KOPT-K1 (cell line): ENCODE measurements at regions not wholly inside any gene's neighbourhood (a gene's known extent, or its start where the extent isn't known, plus 50 kb on each side); places are given as distances from the start of the nearest gene placed in this dataset.
"Not testable (repeated sequence)": the region's sequence is repeated elsewhere in the genome, so short reads cannot be mapped to it uniquely, and the experiment has no call there.

ENCODE experiments used
- H3K27ac ChIP-seq: fragments of 200-600 bp; sonication (generic); 2 replicates; pipeline ENCODE4 v1.5.1; 2016; ENCODE audit warnings: antibody characterized with exemption, mild to moderate bottlenecking, low read depth, low read length; ENCODE audit not compliant: poor library complexity, severe bottlenecking
- H3K36me3 ChIP-seq: fragments of 200-600 bp; sonication (generic); 2 replicates; pipeline ENCODE4 v1.5.1; 2017; ENCODE audit warnings: antibody characterized with exemption, mild to moderate bottlenecking, low read length, moderate library complexity; ENCODE audit not compliant: insufficient read depth
- H3K9me3 ChIP-seq: fragments of 200-600 bp; sonication (generic); 2 replicates; pipeline ENCODE4 v1.5.1; 2017; ENCODE audit warnings: antibody characterized with exemption, low read length, mild to moderate bottlenecking; ENCODE audit not compliant: insufficient read depth, poor library complexity, severe bottlenecking

GRCh38 chr1:90382161-90382560, 334.9 kb downstream of the BARHL2 start:
- Histone ChIP-seq H3K9me3 (no peaks in the 10 kb centered on the region), H3K27ac (no peak overlapping the region), H3K36me3 (no peaks in the 10 kb centered on the region)

- Histone ChIP-seq H3K36me3 (no peaks in the 10 kb centered on the region), H3K9me3 (no peaks in the 10 kb centered on the region), H3K27ac (no peak overlapping the region)
Measured at GRCh38 chr1:90381598-90381997, 335.5 kb downstream of the BARHL2 start.

GRCh38 chr1:90371448-90371813, 345.7 kb downstream of the BARHL2 start:
- no peaks in the 10 kb centered on the region for H3K36me3 ChIP-seq
- H3K27ac ChIP-seq = no peak overlapping the region
- H3K9me3 ChIP-seq = no peaks in the 10 kb centered on the region

GRCh38 chr1:90370686-90371447, 346.2 kb downstream of the BARHL2 start:
- Histone ChIP-seq H3K36me3 (no peaks in the 10 kb centered on the region), H3K27ac (no peak overlapping the region)

GRCh38 chr1:90362163-90362562, 354.9 kb downstream of the BARHL2 start:
- Histone ChIP-seq H3K9me3 (peaks cover 6% of the 10 kb centered on the region), H3K27ac (no peak overlapping the region), H3K36me3 (no peaks in the 10 kb centered on the region)

More at GRCh38 chr1:90370686-90371447, 346.2 kb downstream of the BARHL2 start:
- H3K9me3 ChIP-seq = no peaks in the 10 kb centered on the region

- no peak overlapping the region for H3K27ac ChIP-seq
- no peaks in the 10 kb centered on the region for H3K36me3 ChIP-seq
- peaks cover 6% of the 10 kb centered on the region for H3K9me3 ChIP-seq
Measured at GRCh38 chr1:90361026-90361425, 356.1 kb downstream of the BARHL2 start.

GRCh38 chr1:90359994-90360393, 357.1 kb downstream of the BARHL2 start:
- peaks cover 2% of the 10 kb centered on the region for H3K9me3 ChIP-seq
- no peaks in the 10 kb centered on the region for H3K36me3 ChIP-seq
- no peak overlapping the region for H3K27ac ChIP-seq

GRCh38 chr1:90358448-90358847, 358.7 kb downstream of the BARHL2 start:
- H3K27ac ChIP-seq = no peak overlapping the region
- H3K36me3 ChIP-seq = no peaks in the 10 kb centered on the region
- H3K9me3 ChIP-seq = no peaks in the 10 kb centered on the region

- no peaks in the 10 kb centered on the region for H3K36me3 ChIP-seq
- no peak overlapping the region for H3K27ac ChIP-seq
- no peaks in the 10 kb centered on the region for H3K9me3 ChIP-seq
Measured at GRCh38 chr1:90357995-90358394, 359.1 kb downstream of the BARHL2 start.

- no peaks in the 10 kb centered on the region for H3K9me3 ChIP-seq
- no peak overlapping the region for H3K27ac ChIP-seq
- H3K36me3 ChIP-seq = no peaks in the 10 kb centered on the region
Measured at GRCh38 chr1:90356991-90357390, 360.1 kb downstream of the BARHL2 start.

GRCh38 chr1:90356101-90356500, 361.0 kb downstream of the BARHL2 start:
- H3K27ac ChIP-seq = no peak overlapping the region
- no peaks in the 10 kb centered on the region for H3K36me3 ChIP-seq
- H3K9me3 ChIP-seq = no peaks in the 10 kb centered on the region

GRCh38 chr1:90354704-90355103, 359.8 kb downstream of the ZNF326 start:
- no peaks in the 10 kb centered on the region for H3K36me3 ChIP-seq
- H3K27ac ChIP-seq = no peak overlapping the region
- H3K9me3 ChIP-seq = no peaks in the 10 kb centered on the region

GRCh38 chr1:90351019-90351418, 356.1 kb downstream of the ZNF326 start:
- no peak overlapping the region for H3K27ac ChIP-seq
- no peaks in the 10 kb centered on the region for H3K36me3 ChIP-seq
- H3K9me3 ChIP-seq = peaks cover 10% of the 10 kb centered on the region

GRCh38 chr1:90349510-90349909, 354.6 kb downstream of the ZNF326 start:
- Histone ChIP-seq H3K9me3 (peaks cover 10% of the 10 kb centered on the region), H3K27ac (no peak overlapping the region), H3K36me3 (no peaks in the 10 kb centered on the region)

GRCh38 chr1:90348934-90349333, 354.0 kb downstream of the ZNF326 start:
- Histone ChIP-seq H3K27ac (no peak overlapping the region), H3K9me3 (peaks cover 10% of the 10 kb centered on the region), H3K36me3 (no peaks in the 10 kb centered on the region)

- not testable (repeated sequence) for H3K27ac ChIP-seq, H3K36me3 ChIP-seq
- peaks cover 10% of the 10 kb centered on the region for H3K9me3 ChIP-seq
Measured at GRCh38 chr1:90348459-90348858, 353.5 kb downstream of the ZNF326 start.
